Panc1 (cell line): ENCODE measurements at regions not wholly inside any gene's neighbourhood (a gene's known extent, or its start where the extent isn't known, plus 50 kb on each side); places are given as distances from the start of the nearest gene placed in this dataset.

ENCODE experiments used
- ATAC-seq: fragments of 200-7000 bp; cut with Tn5 transposase; 2 replicates; pipeline ENCODE4 v1.9.1; 2020; ENCODE audit warnings: mild to moderate bottlenecking, moderate library complexity
- BruUV-seq: library from RNA; stranded (reverse); fragments of 400-500 nt; replicated peaks from 2 replicates; lab custom pipeline; 2021; lab: Mats Ljungman, UMichigan
- CTCF ChIA-PET: fragments of 300-600 bp; sonication (Branson Sonifier 250); formaldehyde crosslinking; loops from one replicate; lab custom pipeline; 2022; ENCODE audit warnings: antibody characterized with exemption; lab: Charles Lee
- POLR2A ChIA-PET: fragments of 300-600 bp; sonication (Branson Sonifier 250); formaldehyde crosslinking; loops from one replicate; lab custom pipeline; 2022; ENCODE audit warnings: antibody characterized with exemption; lab: Charles Lee
- DNase-seq: peaks from one replicate; pipeline ENCODE4 v3.0.0-alpha.2; 2010; ENCODE audit warnings: low read depth, low spot score
- H3K27ac ChIP-seq: 2 replicates; pipeline ENCODE4 v1.5.1; 2011; ENCODE audit warnings: mild to moderate bottlenecking, low read length, inconsistent platforms
- H3K27me3 ChIP-seq: fragments of 200-500 bp; sonication (Bioruptor generic); 2 replicates; pipeline ENCODE4 v1.6.0; 2014; ENCODE audit warnings: low read length, inconsistent platforms; ENCODE audit not compliant: control insufficient read depth, insufficient read depth
- H3K36me3 ChIP-seq: fragments of 200-500 bp; sonication (Bioruptor generic); 2 replicates; pipeline ENCODE4 v1.5.1; 2014; ENCODE audit warnings: inconsistent platforms, mild to moderate bottlenecking, low read length, moderate library complexity; ENCODE audit not compliant: control insufficient read depth, insufficient read depth
- H3K4me1 ChIP-seq: 2 replicates; pipeline ENCODE4 v1.5.1; 2011; ENCODE audit warnings: inconsistent platforms, mild to moderate bottlenecking, low read length, moderate library complexity; ENCODE audit not compliant: control insufficient read depth, insufficient read depth
- H3K4me3 ChIP-seq, 2 experiments: 2 replicates each; pipeline ENCODE4 v1.5.1; 2011 to 2012; ENCODE audit warnings: low read depth in 2 of 2, low read length in 2 of 2, mild to moderate bottlenecking in 2 of 2, inconsistent platforms in 1 of 2, moderate library complexity in 1 of 2
- H3K9me3 ChIP-seq: fragments of 200-500 bp; sonication (Bioruptor generic); 2 replicates; pipeline ENCODE4 v1.5.1; 2014; ENCODE audit warnings: low read depth, mild to moderate bottlenecking, inconsistent platforms, low read length, moderate library complexity; ENCODE audit not compliant: control insufficient read depth, insufficient read depth
- CTCF ChIP-seq: fragments of 450-650 bp; IDR thresholded peaks from 2 replicates; pipeline ENCODE4 v1.5.1; 2017; ENCODE audit warnings: mild to moderate bottlenecking
- POLR2AphosphoS5 ChIP-seq: IDR thresholded peaks from 2 replicates; pipeline ENCODE4 v1.6.1; 2012; ENCODE audit warnings: mild to moderate bottlenecking, low read depth, low read length, moderate library complexity
- REST ChIP-seq, 2 experiments: IDR thresholded peaks; 2 replicates each; pipeline ENCODE4 v1.6.1; 2011 to 2012; ENCODE audit warnings: low read depth in 2 of 2, control low read depth in 1 of 2, low read length in 1 of 2, mild to moderate bottlenecking in 1 of 2, moderate library complexity in 1 of 2; ENCODE audit not compliant: insufficient read depth in 1 of 2
- SIN3A ChIP-seq: IDR thresholded peaks from 2 replicates; pipeline ENCODE4 v1.6.1; 2012; ENCODE audit warnings: low read depth, mild to moderate bottlenecking, low read length, moderate library complexity, borderline replicate concordance; ENCODE audit not compliant: insufficient read depth
- TCF7L2 ChIP-seq: IDR thresholded peaks from 2 replicates; pipeline ENCODE4 v1.6.1; 2011; ENCODE audit warnings: mild to moderate bottlenecking, low read depth, low read length, inconsistent platforms
- in situ Hi-C: cut with HindIII; loops from 2 replicates; pipeline ENCODE4 v1.10.0; 2016; ENCODE audit warnings: low sequenced_read_pairs, low pct_unique_long_range_greater_than_20kb
- intact Hi-C: fragments of 100-400 bp; cut with micrococcal nuclease; formaldehyde crosslinking; loops from one replicate; pipeline ENCODE4 v1.10.0; 2022; ENCODE audit not compliant: unreplicated experiment

- CTCF ChIA-PET: no interaction called here
- Histone ChIP-seq H3K9me3 (no peaks in the 10 kb centered on the region), H3K36me3 (no peaks in the 10 kb centered on the region), H3K4me3 (no peak overlapping the region), H3K4me1 (no peaks in the 10 kb centered on the region), H3K27ac (no peak overlapping the region), H3K27me3 (no peaks in the 10 kb centered on the region)
- ATAC-seq (no peak), DNase-seq (no peak)
- in situ Hi-C loops: no loop called here
- BruUV-seq: no TSS peak
- POLR2A ChIA-PET: no interaction called here
- intact Hi-C loops: no loop called here
- TF ChIP-seq TCF7L2: no peak
Observed at GRCh38 chr16:11412175-11412904, 67.1 kb downstream of the RMI2 start.

- no peaks in the 10 kb centered on the region for H3K4me1 ChIP-seq
- CTCF ChIA-PET: no interaction called here
- no peak for TF ChIP-seq CTCF
- TF ChIP-seq TCF7L2: no peak
- TF ChIP-seq SIN3A: no peak
- TF ChIP-seq POLR2AphosphoS5: no peak
- no peak for TF ChIP-seq REST (IDR thresholded peaks at IDR 0.05; ENCODE audit: insufficient read depth in 1 of 2, low read depth in 2 of 2, low read length in 1 of 2)
- ATAC-seq: no peak
- BruUV-seq: no TSS peak
- in situ Hi-C loops: no loop called here
- intact Hi-C loops: no loop called here
- DNase-seq: no peak
- H3K27ac ChIP-seq: no peak overlapping the region
- H3K36me3 ChIP-seq: no peaks in the 10 kb centered on the region
- no peak overlapping the region for H3K4me3 ChIP-seq
- H3K9me3 ChIP-seq: no peaks in the 10 kb centered on the region
- H3K27me3 ChIP-seq: no peaks in the 10 kb centered on the region
- POLR2A ChIA-PET: no interaction called here
Observed at GRCh38 chr16:11412965-11413887, 68.0 kb downstream of the RMI2 start.
